ENCODE measurements at regions not wholly inside any gene's neighbourhood (a gene's known extent, or its start where the extent isn't known, plus 50 kb on each side); places are given as distances from the start of the nearest gene placed in this dataset.

- no peak for DNase-seq
Observed at GRCh38 chr7:36011588-36011965, 141.5 kb upstream of the EEPD1 start.

GRCh38 chr7:36013246-36014014 is 139.6 kb upstream of the EEPD1 start:
- DNase-seq = no peak

- DNase-seq = no peak
Observed at GRCh38 chr7:36014961-36015360, 138.1 kb upstream of the EEPD1 start.

GRCh38 chr7:36015733-36016132 is 137.3 kb upstream of the EEPD1 start:
- no peak for DNase-seq

- DNase-seq = no peak
Observed at GRCh38 chr7:36016648-36017047, 136.4 kb upstream of the EEPD1 start.

- DNase-seq = no peak
Observed at GRCh38 chr7:36017111-36017510, 135.9 kb upstream of the EEPD1 start.

GRCh38 chr7:36018816-36019484 is 134.1 kb upstream of the EEPD1 start:
- DNase-seq = no peak

GRCh38 chr7:36019538-36019937 is 133.5 kb upstream of the EEPD1 start:
- DNase-seq = no peak

GRCh38 chr7:36019980-36020379 is 133.1 kb upstream of the EEPD1 start:
- DNase-seq = no peak

GRCh38 chr7:36021367-36021766 is 131.7 kb upstream of the EEPD1 start:
- no peak for DNase-seq

- DNase-seq = no peak
Observed at GRCh38 chr7:36021917-36022550, 131.0 kb upstream of the EEPD1 start.

GRCh38 chr7:36023033-36023560 is 130.0 kb upstream of the EEPD1 start:
- no peak for DNase-seq

GRCh38 chr7:36025190-36025589 is 127.9 kb upstream of the EEPD1 start:
- DNase-seq = no peak

- DNase-seq = no peak
Observed at GRCh38 chr7:36029311-36029710, 123.7 kb upstream of the EEPD1 start.

- no peak for DNase-seq
Observed at GRCh38 chr7:36029853-36030515, 123.1 kb upstream of the EEPD1 start.

GRCh38 chr7:36032361-36032818 is 120.7 kb upstream of the EEPD1 start:
- no peak for DNase-seq

- no peak for DNase-seq
Observed at GRCh38 chr7:36034020-36034419, 119.0 kb upstream of the EEPD1 start.

GRCh38 chr7:36035186-36035585 is 117.9 kb upstream of the EEPD1 start:
- DNase-seq = no peak

GRCh38 chr7:36036590-36036989 is 116.5 kb upstream of the EEPD1 start:
- no peak for DNase-seq

- DNase-seq = no peak
Observed at GRCh38 chr7:36037121-36037662, 115.9 kb upstream of the EEPD1 start.

- DNase-seq = no peak
Observed at GRCh38 chr7:36038063-36038721, 114.9 kb upstream of the EEPD1 start.

GRCh38 chr7:36039243-36039642 is 113.8 kb upstream of the EEPD1 start:
- no peak for DNase-seq
